ENCODE measurements at regions not wholly inside any gene's neighbourhood (a gene's known extent, or its start where the extent isn't known, plus 50 kb on each side); places are given as distances from the start of the nearest gene placed in this dataset.

- CTCF ChIA-PET: no interaction called here
These were observed 373.7 kb downstream of the RBM43 start for GRCh38 chr2:150887926-150888325.

More at GRCh38 chr2:150887926-150888325, 373.7 kb downstream of the RBM43 start:
- DNase-seq (ENCODE audit: low read depth, low spot score): no peak
- TF ChIP-seq ZFX (IDR thresholded peaks at IDR 0.05) (no peak), TCF7L2 (IDR thresholded peaks at IDR 0.05; ENCODE audit: borderline replicate concordance, extremely low read depth, insufficient read depth, insufficient read length) (no peak), POLR2A (IDR thresholded peaks at IDR 0.05; ENCODE audit: borderline replicate concordance, extremely low read depth, insufficient read depth, insufficient read length) (no peak), ATF3 (IDR thresholded peaks at IDR 0.05) (no peak), CTCF (IDR thresholded peaks at IDR 0.05 in 2 of 3, conservative IDR thresholded peaks at IDR 0.05 in 1 of 3; ENCODE audit: borderline replicate concordance in 1 of 3, insufficient read depth in 1 of 3, low read depth in 2 of 3, low read length in 2 of 3) (no peak), SIN3A (IDR thresholded peaks at IDR 0.05; ENCODE audit: low read depth) (no peak), CBX3 (IDR thresholded peaks at IDR 0.05; ENCODE audit: low read depth) (no peak), SRF (IDR thresholded peaks at IDR 0.05; ENCODE audit: low read depth) (no peak), EZH2 (IDR thresholded peaks at IDR 0.05) (no peak), ZBTB33 (IDR thresholded peaks at IDR 0.05; ENCODE audit: extremely low read depth, insufficient replicate concordance, low read length) (no peak), FOSL1 (IDR thresholded peaks at IDR 0.05; ENCODE audit: low read depth) (no peak), EZH2phosphoT487 (IDR thresholded peaks at IDR 0.05; ENCODE audit: borderline replicate concordance) (no peak), POLR2AphosphoS5 (IDR thresholded peaks at IDR 0.05; ENCODE audit: low read depth, low read length) (no peak), YY1 (IDR thresholded peaks at IDR 0.05; ENCODE audit: extremely low read depth, insufficient replicate concordance, low read depth, low read length) (no peak)
- intact Hi-C loops (cut with micrococcal nuclease): no loop called here
- Histone ChIP-seq H3K27me3 (ENCODE audit: insufficient read depth, low read length) (no peaks in the 10 kb centered on the region), H4K20me1 (ENCODE audit: insufficient read depth) (no peaks in the 10 kb centered on the region), H3K9me3 (ENCODE audit: control insufficient read depth in 1 of 2, insufficient read depth in 1 of 2, low read depth in 1 of 2, low read length in 2 of 2) (no peaks in the 10 kb centered on the region), H3K4me1 (ENCODE audit: control insufficient read depth in 1 of 2, insufficient read depth in 2 of 2, low read length in 2 of 2) (no peaks in the 10 kb centered on the region), H3K36me3 (ENCODE audit: control insufficient read depth in 1 of 2, insufficient read depth in 2 of 2, low read length in 2 of 2) (no peaks in the 10 kb centered on the region), H3K4me2 (ENCODE audit: low read length) (no peak overlapping the region), H3K27ac (ENCODE audit: low read depth, low read length) (no peak overlapping the region), H2AFZ (ENCODE audit: low read depth, low read length, poor library complexity, severe bottlenecking) (no peak overlapping the region), H3K9ac (ENCODE audit: low read length) (no peak overlapping the region), H3K4me3 (replicated peaks in 1 of 2; ENCODE audit: low read depth in 1 of 2, low read length in 2 of 2) (no peak overlapping the region), H3K79me2 (ENCODE audit: insufficient read depth, low read length) (no peaks in the 10 kb centered on the region), H3K9me2 (ENCODE audit: insufficient read depth) (no peaks in the 10 kb centered on the region)
- no TSS peak for BruUV-seq (replicated peaks)
- ATAC-seq: no peak
- ChIA-PET RAD21 (ENCODE audit: low non-redundant PET in 1 of 2, low total read pairs in 2 of 2, uncharacterized antibody in 2 of 2, unreplicated experiment in 2 of 2) (no interaction called here), POLR2A (no interaction called here)
